WTC11 (cell line): ENCODE measurements at regions not wholly inside any gene's neighbourhood (a gene's known extent, or its start where the extent isn't known, plus 50 kb on each side); places are given as distances from the start of the nearest gene placed in this dataset.

Source experiments
- ATAC-seq: fragments of 200-7000 bp; cut with Tn5 transposase; 2 replicates; pipeline ENCODE4 v1.10.0; 2021; ENCODE audit warnings: mild to moderate bottlenecking, moderate library complexity
- CTCF ChIA-PET: fragments of 300-600 bp; sonication (Branson Sonifier 250); formaldehyde crosslinking; loops from one replicate; lab custom pipeline; 2021; ENCODE audit warnings: antibody characterized with exemption; lab: Charles Lee
- POLR2A ChIA-PET: fragments of 350-600 bp; sonication (Branson Sonifier 250); formaldehyde crosslinking; loops from one replicate; lab custom pipeline; 2021; ENCODE audit warnings: antibody characterized with exemption; lab: Charles Lee
- DNase-seq: peaks from one replicate; pipeline ENCODE4 v3.0.0; 2021; ENCODE audit warnings: low spot score
- H3K27ac Mint-ChIP-seq: 2 replicates; pipeline ENCODE4 v1.8.0; 2021; ENCODE audit warnings: mixed read lengths
- H3K27me3 Mint-ChIP-seq: 2 replicates; pipeline ENCODE4 v1.8.0; 2021; ENCODE audit warnings: low read depth, mild to moderate bottlenecking, moderate library complexity, mixed read lengths
- H3K36me3 Mint-ChIP-seq: 2 replicates; pipeline ENCODE4 v1.8.0; 2021; ENCODE audit warnings: mixed read lengths
- H3K4me1 Mint-ChIP-seq: 2 replicates; pipeline ENCODE4 v1.8.0; 2022; ENCODE audit warnings: mixed read lengths
- H3K4me3 Mint-ChIP-seq: 2 replicates; pipeline ENCODE4 v1.8.0; 2021; ENCODE audit warnings: mild to moderate bottlenecking, moderate library complexity, mixed read lengths
- H3K9me3 Mint-ChIP-seq: 2 replicates; pipeline ENCODE4 v1.8.0; 2021; ENCODE audit warnings: mixed read lengths
- ATF3 ChIP-seq: sonication (generic); formaldehyde crosslinking; conservative IDR thresholded peaks from 2 replicates; pipeline ENCODE4 v1.8.1; 2022; ENCODE audit warnings: mild to moderate bottlenecking, missing genetic modification reagents
- EMX1 ChIP-seq: fragments of 250-450 bp; sonication (Bioruptor Pico); IDR thresholded peaks from 2 replicates; pipeline ENCODE4 v1.8.0; 2021; ENCODE audit warnings: mild to moderate bottlenecking
- ESRRA ChIP-seq: sonication (generic); formaldehyde crosslinking; IDR thresholded peaks from 2 replicates; pipeline ENCODE4 v1.8.1; 2022; ENCODE audit warnings: mild to moderate bottlenecking, missing genetic modification reagents, borderline replicate concordance
- ETV6 ChIP-seq: sonication (generic); formaldehyde crosslinking; IDR thresholded peaks from 2 replicates; pipeline ENCODE4 v1.8.1; 2022; ENCODE audit warnings: mild to moderate bottlenecking, missing genetic modification reagents
- FOXJ3 ChIP-seq: sonication (generic); formaldehyde crosslinking; IDR thresholded peaks from 2 replicates; pipeline ENCODE4 v1.9.0; 2021; ENCODE audit warnings: missing genetic modification reagents, mild to moderate bottlenecking, borderline replicate concordance
- FOXK1 ChIP-seq: sonication (generic); formaldehyde crosslinking; IDR thresholded peaks from 2 replicates; pipeline ENCODE4 v1.8.0; 2022; ENCODE audit warnings: mild to moderate bottlenecking, moderate library complexity, missing genetic modification reagents
- FOXP4 ChIP-seq: sonication (generic); formaldehyde crosslinking; IDR thresholded peaks from 2 replicates; pipeline ENCODE4 v1.8.0; 2022; ENCODE audit warnings: mild to moderate bottlenecking, missing genetic modification reagents
- GABPB1 ChIP-seq: sonication (generic); formaldehyde crosslinking; IDR thresholded peaks from 2 replicates; pipeline ENCODE4 v1.8.1; 2023; ENCODE audit warnings: mild to moderate bottlenecking, missing genetic modification reagents
- HMGA2 ChIP-seq: fragments of 250-450 bp; sonication (Bioruptor Pico); IDR thresholded peaks from 2 replicates; pipeline ENCODE4 v1.4.0; 2021; ENCODE audit warnings: mild to moderate bottlenecking, moderate library complexity
- JAZF1 ChIP-seq: fragments of 250-450 bp; sonication (Bioruptor Pico); IDR thresholded peaks from 2 replicates; pipeline ENCODE4 v1.9.0; 2021; ENCODE audit warnings: moderate library complexity, mild to moderate bottlenecking, inconsistent platforms
- JUN ChIP-seq: sonication (generic); formaldehyde crosslinking; IDR thresholded peaks from 2 replicates; pipeline ENCODE4 v1.8.0; 2023; ENCODE audit warnings: mild to moderate bottlenecking, missing genetic modification reagents
- MLX ChIP-seq: sonication (generic); formaldehyde crosslinking; IDR thresholded peaks from 2 replicates; pipeline ENCODE4 v1.8.1; 2023; ENCODE audit warnings: mild to moderate bottlenecking, missing genetic modification reagents, moderate library complexity
- MYBL2 ChIP-seq: sonication (generic); formaldehyde crosslinking; IDR thresholded peaks from 2 replicates; pipeline ENCODE4 v1.8.1; 2023; ENCODE audit warnings: mild to moderate bottlenecking, moderate library complexity, missing genetic modification reagents
- NFE2L1 ChIP-seq: sonication (generic); formaldehyde crosslinking; IDR thresholded peaks from 2 replicates; pipeline ENCODE4 v1.8.1; 2023; ENCODE audit warnings: missing genetic modification reagents
- SMAD4 ChIP-seq: sonication (generic); formaldehyde crosslinking; IDR thresholded peaks from 2 replicates; pipeline ENCODE4 v1.8.0; 2022; ENCODE audit warnings: mild to moderate bottlenecking, missing genetic modification reagents
- USF1 ChIP-seq: sonication (generic); formaldehyde crosslinking; IDR thresholded peaks from 2 replicates; pipeline ENCODE4 v1.8.0; 2022; ENCODE audit warnings: mild to moderate bottlenecking, missing genetic modification reagents
- ZNF263 ChIP-seq: sonication (generic); formaldehyde crosslinking; IDR thresholded peaks from 2 replicates; pipeline ENCODE4 v1.8.1; 2022; ENCODE audit warnings: low read depth, mild to moderate bottlenecking, moderate library complexity, missing genetic modification reagents
- TF ChIP-seq, protein P1 (sequence below): sonication (generic); formaldehyde crosslinking; IDR thresholded peaks from 2 replicates; pipeline ENCODE4 v1.8.1; 2023; ENCODE audit warnings: mild to moderate bottlenecking, moderate library complexity, missing genetic modification reagents
- TF ChIP-seq, protein P2 (sequence below): fragments of 250-450 bp; sonication (Bioruptor Pico); IDR thresholded peaks from 2 replicates; pipeline ENCODE4 v1.9.0; 2021; ENCODE audit warnings: moderate library complexity, mild to moderate bottlenecking, inconsistent platforms, borderline replicate concordance
- TF ChIP-seq, protein P3 (sequence below): fragments of 250-450 bp; sonication (Bioruptor Pico); IDR thresholded peaks from 2 replicates; pipeline ENCODE4 v1.8.0; 2021; ENCODE audit warnings: mild to moderate bottlenecking

DNA sequence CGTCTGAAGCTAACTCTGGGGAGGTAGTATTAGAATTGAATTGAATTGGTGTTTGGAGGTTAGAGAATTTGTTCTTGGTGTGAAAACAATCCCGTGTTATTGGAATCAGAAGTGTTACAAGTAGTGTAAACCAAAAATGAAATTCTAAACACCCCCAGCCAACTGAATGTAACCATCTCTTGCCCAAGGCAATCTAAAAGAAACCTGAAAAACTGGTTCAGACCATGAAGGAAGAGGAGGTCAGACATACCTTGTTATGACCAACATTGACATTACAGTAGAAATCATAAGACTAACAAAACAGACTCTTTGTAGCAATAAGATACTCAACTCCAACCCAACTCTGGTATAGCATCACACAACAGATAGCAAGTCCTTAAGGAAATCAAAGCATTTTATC is 159.0 kb downstream of the TUSC1 start:
- DNase-seq (no peak), ATAC-seq (no peak)
- ChIA-PET POLR2A (no interaction called here), CTCF (no interaction called here)
- no peaks in the 10 kb centered on the region for H3K27me3 Mint-ChIP-seq
- no peaks in the 10 kb centered on the region for H3K36me3 Mint-ChIP-seq
- H3K27ac Mint-ChIP-seq = no peak overlapping the region
- TF ChIP-seq ZNF263 (CRISPR knock-in tag) = no peak
- no peak for TF ChIP-seq FOXK1 (CRISPR knock-in tag)
- TF ChIP-seq FOXJ3 (CRISPR knock-in tag) = no peak
- TF ChIP-seq JUN (CRISPR knock-in tag) = no peak
- no peak for TF ChIP-seq MYBL2 (CRISPR knock-in tag)
- TF ChIP-seq EMX1 (CRISPR knock-in tag) = no peak
- no peak for TF ChIP-seq ETV6 (CRISPR knock-in tag)
- no peak for TF ChIP-seq NFE2L1 (CRISPR knock-in tag)
- TF ChIP-seq, protein P1, sequence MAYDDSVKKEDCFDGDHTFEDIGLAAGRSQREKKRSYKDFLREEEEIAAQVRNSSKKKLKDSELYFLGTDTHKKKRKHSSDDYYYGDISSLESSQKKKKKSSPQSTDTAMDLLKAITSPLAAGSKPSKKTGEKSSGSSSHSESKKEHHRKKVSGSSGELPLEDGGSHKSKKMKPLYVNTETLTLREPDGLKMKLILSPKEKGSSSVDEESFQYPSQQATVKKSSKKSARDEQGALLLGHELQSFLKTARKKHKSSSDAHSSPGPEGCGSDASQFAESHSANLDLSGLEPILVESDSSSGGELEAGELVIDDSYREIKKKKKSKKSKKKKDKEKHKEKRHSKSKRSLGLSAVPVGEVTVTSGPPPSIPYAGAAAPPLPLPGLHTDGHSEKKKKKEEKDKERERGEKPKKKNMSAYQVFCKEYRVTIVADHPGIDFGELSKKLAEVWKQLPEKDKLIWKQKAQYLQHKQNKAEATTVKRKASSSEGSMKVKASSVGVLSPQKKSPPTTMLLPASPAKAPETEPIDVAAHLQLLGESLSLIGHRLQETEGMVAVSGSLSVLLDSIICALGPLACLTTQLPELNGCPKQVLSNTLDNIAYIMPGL (CRISPR knock-in tag) = no peak
- no peak for TF ChIP-seq HMGA2 (CRISPR knock-in tag)
- TF ChIP-seq MLX = no peak
- TF ChIP-seq ATF3 (CRISPR knock-in tag) = no peak
- TF ChIP-seq, all 79 proteins: peak for 0
- Mint-ChIP-seq H3K4me1 (peaks cover 12% of the 10 kb centered on the region), H3K9me3 (peaks cover 6% of the 10 kb centered on the region), H3K4me3 (no peak overlapping the region)

DNA sequence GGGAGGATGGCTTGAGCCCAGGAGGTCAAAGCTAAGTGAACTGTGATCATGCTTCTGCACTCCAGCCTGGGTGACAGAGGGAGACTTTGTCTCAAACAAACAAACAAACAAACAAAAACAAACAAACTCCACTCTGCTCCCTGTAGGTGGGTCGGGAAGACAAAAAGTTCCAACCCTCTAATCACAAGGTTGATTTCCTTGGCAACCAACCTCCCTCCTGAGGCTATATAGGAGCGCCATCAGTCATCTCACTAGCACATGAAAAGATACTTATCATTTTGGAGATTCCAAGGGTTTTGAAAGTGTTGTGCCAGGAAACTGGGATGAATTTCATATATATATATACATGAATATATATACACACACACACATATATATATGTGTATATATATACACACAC is 160.5 kb downstream of the TUSC1 start:
- no peaks in the 10 kb centered on the region for H3K36me3 Mint-ChIP-seq
- peaks cover 6% of the 10 kb centered on the region for H3K9me3 Mint-ChIP-seq
- ATAC-seq = no peak
- DNase-seq = no peak
- H3K27ac Mint-ChIP-seq = no peak overlapping the region
- H3K4me1 Mint-ChIP-seq = peaks cover 17% of the 10 kb centered on the region
- POLR2A ChIA-PET = no interaction called here
- no peak overlapping the region for H3K4me3 Mint-ChIP-seq
- H3K27me3 Mint-ChIP-seq = no peaks in the 10 kb centered on the region
- no peak for TF ChIP-seq JAZF1 (CRISPR knock-in tag)
- TF ChIP-seq, protein P2, sequence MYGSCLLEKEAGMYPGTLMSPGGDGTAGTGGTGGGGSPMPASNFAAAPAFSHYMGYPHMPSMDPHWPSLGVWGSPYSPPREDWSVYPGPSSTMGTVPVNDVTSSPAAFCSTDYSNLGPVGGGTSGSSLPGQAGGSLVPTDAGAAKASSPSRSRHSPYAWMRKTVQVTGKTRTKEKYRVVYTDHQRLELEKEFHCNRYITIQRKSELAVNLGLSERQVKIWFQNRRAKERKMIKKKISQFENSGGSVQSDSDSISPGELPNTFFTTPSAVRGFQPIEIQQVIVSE (CRISPR knock-in tag) = no peak
- TF ChIP-seq FOXP4 (CRISPR knock-in tag) = no peak
- TF ChIP-seq ESRRA = no peak
- TF ChIP-seq USF1 (CRISPR knock-in tag) = no peak
- TF ChIP-seq, protein P3, sequence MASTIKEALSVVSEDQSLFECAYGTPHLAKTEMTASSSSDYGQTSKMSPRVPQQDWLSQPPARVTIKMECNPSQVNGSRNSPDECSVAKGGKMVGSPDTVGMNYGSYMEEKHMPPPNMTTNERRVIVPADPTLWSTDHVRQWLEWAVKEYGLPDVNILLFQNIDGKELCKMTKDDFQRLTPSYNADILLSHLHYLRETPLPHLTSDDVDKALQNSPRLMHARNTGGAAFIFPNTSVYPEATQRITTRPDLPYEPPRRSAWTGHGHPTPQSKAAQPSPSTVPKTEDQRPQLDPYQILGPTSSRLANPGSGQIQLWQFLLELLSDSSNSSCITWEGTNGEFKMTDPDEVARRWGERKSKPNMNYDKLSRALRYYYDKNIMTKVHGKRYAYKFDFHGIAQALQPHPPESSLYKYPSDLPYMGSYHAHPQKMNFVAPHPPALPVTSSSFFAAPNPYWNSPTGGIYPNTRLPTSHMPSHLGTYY (CRISPR knock-in tag) = no peak
- TF ChIP-seq GABPB1 (CRISPR knock-in tag) = no peak
- TF ChIP-seq SMAD4 (CRISPR knock-in tag) = no peak
- CTCF ChIA-PET = no interaction called here
